AG04450 (cell line): ENCODE measurements at regions not wholly inside any gene's neighbourhood (a gene's known extent, or its start where the extent isn't known, plus 50 kb on each side); places are given as distances from the start of the nearest gene placed in this dataset.

Experiments
- CTCF ChIA-PET: fragments of 300-600, 350-600 bp; formaldehyde crosslinking; extraction: SDS; loops from one replicate; lab custom pipeline; 2022; ENCODE audit warnings: antibody characterized with exemption, inconsistent platforms; lab: Charles Lee
- POLR2A ChIA-PET: fragments of 350-600 bp; formaldehyde crosslinking; extraction: SDS; loops from one replicate; lab custom pipeline; 2021; ENCODE audit warnings: antibody characterized with exemption, inconsistent platforms; lab: Yijun Ruan, JAX
- DNase-seq: peaks from one replicate; pipeline ENCODE4 v3.0.0-alpha.2; 2011; ENCODE audit warnings: low read depth, low spot score
- H3K27ac ChIP-seq: one replicate; pipeline ENCODE4 v1.5.1; 2012; ENCODE audit warnings: low read depth, low read length, control low read depth
- H3K27me3 ChIP-seq: one replicate; pipeline ENCODE4 v1.6.0; 2012; ENCODE audit warnings: low read length; ENCODE audit not compliant: control insufficient read depth, insufficient read depth
- H3K4me3 ChIP-seq: 2 replicates; pipeline ENCODE4 v1.5.1; 2011; ENCODE audit warnings: mild to moderate bottlenecking, low read depth, low read length, control low read depth
- H3K9me3 ChIP-seq: 2 replicates; pipeline ENCODE4 v1.5.1; 2012; ENCODE audit warnings: low read length; ENCODE audit not compliant: control insufficient read depth, insufficient read depth
- TF ChIP-seq, protein P1 (sequence below): IDR thresholded peaks from 2 replicates; pipeline ENCODE4 v1.5.1; 2011; ENCODE audit warnings: low read depth, low read length, control low read depth, inconsistent platforms

DNA sequence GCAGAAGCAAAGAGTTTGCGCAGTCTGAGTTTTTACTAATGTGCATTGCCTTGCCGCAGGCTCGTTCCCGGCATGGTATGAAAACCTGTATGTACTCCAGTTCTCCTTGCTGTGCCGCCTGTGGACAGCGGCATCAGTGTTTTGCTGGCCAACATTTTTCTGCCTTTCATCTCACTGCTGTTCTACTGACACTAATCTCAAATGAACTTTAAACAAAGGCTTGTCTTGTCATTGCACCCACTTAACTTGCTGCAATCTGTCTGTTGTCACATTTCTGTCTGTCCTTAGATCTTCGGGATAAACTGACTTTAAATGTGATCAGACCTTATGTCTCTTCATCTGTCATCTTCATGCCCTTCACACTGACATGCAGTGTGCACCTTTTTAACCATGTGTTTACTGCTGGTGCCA, 71.7 kb upstream of the ZNRF2 start:
- Histone ChIP-seq H3K9me3 (no peaks in the 10 kb centered on the region), H3K27me3 (peaks cover 7% of the 10 kb centered on the region), H3K4me3 (no peak overlapping the region), H3K27ac (no peak overlapping the region)
- TF ChIP-seq, protein P1, sequence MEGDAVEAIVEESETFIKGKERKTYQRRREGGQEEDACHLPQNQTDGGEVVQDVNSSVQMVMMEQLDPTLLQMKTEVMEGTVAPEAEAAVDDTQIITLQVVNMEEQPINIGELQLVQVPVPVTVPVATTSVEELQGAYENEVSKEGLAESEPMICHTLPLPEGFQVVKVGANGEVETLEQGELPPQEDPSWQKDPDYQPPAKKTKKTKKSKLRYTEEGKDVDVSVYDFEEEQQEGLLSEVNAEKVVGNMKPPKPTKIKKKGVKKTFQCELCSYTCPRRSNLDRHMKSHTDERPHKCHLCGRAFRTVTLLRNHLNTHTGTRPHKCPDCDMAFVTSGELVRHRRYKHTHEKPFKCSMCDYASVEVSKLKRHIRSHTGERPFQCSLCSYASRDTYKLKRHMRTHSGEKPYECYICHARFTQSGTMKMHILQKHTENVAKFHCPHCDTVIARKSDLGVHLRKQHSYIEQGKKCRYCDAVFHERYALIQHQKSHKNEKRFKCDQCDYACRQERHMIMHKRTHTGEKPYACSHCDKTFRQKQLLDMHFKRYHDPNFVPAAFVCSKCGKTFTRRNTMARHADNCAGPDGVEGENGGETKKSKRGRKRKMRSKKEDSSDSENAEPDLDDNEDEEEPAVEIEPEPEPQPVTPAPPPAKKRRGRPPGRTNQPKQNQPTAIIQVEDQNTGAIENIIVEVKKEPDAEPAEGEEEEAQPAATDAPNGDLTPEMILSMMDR: no peak
- CTCF ChIA-PET: no interaction called here
- POLR2A ChIA-PET: no interaction called here
- no peak for DNase-seq

DNA sequence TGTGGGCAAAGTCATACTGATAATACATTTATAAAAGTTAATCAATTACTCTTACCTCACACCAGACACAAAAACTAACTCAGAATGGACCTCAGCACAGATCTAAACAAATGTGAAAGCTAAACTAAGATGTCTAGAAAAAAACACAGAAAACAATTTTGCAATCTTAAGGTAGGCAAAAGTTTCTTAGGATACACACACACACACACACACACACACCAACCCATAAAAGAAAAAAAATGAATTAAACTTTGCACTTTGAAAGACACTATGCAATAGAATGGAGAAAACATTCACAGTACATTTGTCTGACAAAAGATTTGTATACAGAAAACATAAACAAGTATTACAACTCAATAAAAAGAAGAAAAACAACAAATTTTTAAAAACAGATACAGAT, 70.8 kb upstream of the ZNRF2 start:
- Histone ChIP-seq H3K27ac (no peak overlapping the region), H3K4me3 (no peak overlapping the region), H3K27me3 (peaks cover 7% of the 10 kb centered on the region), H3K9me3 (no peaks in the 10 kb centered on the region)
- TF ChIP-seq, protein P1: no peak
- ChIA-PET CTCF (no interaction called here), POLR2A (no interaction called here)
- DNase-seq: no peak

DNA sequence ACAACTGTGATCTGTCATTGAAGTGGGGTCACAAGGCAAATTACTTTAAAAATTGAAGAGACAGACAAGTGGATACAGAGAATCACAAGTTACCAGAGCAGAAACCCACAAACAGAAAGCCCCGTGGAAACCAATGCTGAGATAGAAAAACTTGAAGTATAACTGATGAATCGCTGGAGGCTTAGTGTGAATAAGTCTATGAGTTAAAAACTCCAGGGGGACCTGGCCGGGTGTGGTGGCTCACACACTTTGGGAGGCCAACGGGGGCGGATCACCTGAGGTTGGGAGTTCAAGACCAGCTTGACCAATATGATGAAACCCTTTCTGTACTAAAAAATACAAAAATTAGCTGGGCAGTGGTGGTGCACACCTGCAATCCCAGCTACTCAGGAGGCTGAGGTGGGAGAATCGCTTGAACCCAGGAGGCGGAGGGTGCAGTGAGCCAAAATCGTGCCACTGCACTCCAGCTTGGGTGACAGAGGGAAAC, 69.7 kb upstream of the ZNRF2 start:
- Histone ChIP-seq H3K9me3 (no peaks in the 10 kb centered on the region), H3K4me3 (no peak overlapping the region), H3K27me3 (peaks cover 9% of the 10 kb centered on the region), H3K27ac (no peak overlapping the region)
- ChIA-PET POLR2A (no interaction called here), CTCF (no interaction called here)
- TF ChIP-seq, protein P1: no peak
- no peak for DNase-seq

DNA sequence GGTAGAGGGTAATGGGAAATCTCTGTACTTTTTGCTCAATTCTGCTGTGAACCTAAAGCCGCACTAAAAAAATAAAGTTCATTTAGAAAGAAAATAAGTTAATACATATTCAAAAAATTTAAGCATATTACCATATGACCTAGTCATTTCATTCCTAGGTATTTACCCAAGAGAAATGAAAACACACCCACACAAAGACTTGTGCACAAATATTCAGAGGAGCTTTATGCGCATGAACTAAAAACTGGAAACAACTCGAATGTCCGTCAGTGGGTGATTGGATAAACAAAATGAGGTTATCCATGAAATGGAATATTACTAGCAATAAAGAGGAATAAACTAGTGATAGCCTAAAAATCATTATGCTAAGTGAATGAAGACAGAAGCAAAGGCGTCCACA, 62.6 kb upstream of the ZNRF2 start:
- CTCF ChIA-PET: no interaction called here

DNA sequence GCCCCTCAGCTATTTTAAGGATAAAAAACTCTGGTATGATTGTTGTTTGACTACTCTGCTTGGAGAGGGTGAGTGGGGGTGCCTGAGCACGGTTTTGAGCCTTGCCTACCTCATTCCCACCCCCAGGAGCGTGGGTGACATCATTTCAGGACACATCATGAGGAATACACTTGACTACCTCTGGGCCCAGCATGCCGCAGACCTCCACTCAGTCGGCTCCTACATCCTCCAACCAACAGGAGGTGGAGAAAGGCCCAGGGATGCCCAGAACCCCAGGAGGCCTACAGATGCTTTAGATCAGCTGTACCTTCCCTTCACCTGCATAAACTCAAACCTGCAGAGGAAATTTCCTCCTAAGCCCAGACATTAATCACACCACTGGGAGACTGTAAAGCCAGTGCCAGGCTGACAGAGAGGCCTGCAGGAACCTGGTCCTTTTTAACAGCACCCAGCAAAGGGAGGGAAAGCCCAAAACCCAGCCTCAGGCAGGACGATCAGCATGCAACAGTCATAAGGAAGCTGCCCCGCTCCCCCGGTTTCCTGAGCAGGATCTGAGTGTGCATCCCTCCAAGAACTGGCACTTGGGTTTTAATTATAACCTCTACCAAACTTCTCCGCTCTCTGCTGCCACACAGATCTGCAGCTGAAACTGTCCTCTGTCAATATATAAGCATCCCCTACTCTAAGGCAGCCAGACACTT, 61.7 kb upstream of the ZNRF2 start:
- Histone ChIP-seq H3K9me3 (no peaks in the 10 kb centered on the region), H3K27ac (no peak overlapping the region), H3K4me3 (no peak overlapping the region), H3K27me3 (peaks cover 5% of the 10 kb centered on the region)
- CTCF ChIA-PET: no interaction called here
- TF ChIP-seq, protein P1: no peak
- POLR2A ChIA-PET: no interaction called here
- no peak for DNase-seq

More for the DNA sequence above, 62.6 kb upstream of the ZNRF2 start:
- DNase-seq: no peak
- TF ChIP-seq, protein P1: no peak
- no peaks in the 10 kb centered on the region for H3K9me3 ChIP-seq
- no peak overlapping the region for H3K27ac ChIP-seq
- H3K4me3 ChIP-seq: no peak overlapping the region
- POLR2A ChIA-PET: no interaction called here
- H3K27me3 ChIP-seq: peaks cover 5% of the 10 kb centered on the region
